ENCODE measurements at regions not wholly inside any gene's neighbourhood (a gene's known extent, or its start where the extent isn't known, plus 50 kb on each side); places are given as distances from the start of the nearest gene placed in this dataset.

DNA sequence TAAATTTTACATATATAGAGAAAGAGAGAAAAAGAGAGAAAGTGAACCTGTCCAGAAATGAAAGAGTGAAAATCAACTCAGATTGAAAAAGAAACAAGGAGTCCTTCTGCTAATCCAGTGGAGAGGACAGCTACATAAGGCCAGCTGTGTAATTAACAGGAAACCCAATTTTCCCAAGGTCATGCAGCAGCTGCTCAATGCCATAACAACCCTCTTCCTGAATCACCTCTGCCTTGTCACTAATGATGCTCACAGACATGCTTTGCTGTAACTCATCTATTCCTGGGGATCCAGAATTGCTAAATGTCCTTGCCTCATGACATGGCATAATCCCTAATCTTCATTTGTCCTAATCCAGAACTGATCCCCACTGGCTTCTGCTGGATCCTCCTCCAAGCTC is 288.6 kb downstream of the NEBL start:
- POLR2A ChIA-PET, result no interaction called here
- CTCF ChIA-PET (ENCODE audit: unreplicated experiment), result no interaction called here

GRCh38 chr10:20606985-20607384 is 290.1 kb downstream of the NEBL start:
- intact Hi-C loops (cut with micrococcal nuclease; ENCODE audit: unreplicated experiment), result no loop called here
- ChIA-PET POLR2A (no interaction called here), CTCF (ENCODE audit: unreplicated experiment) (no interaction called here)
- Histone ChIP-seq H3K79me2 (ENCODE audit: insufficient read depth, low read depth, low read length) (no peaks in the 10 kb centered on the region), H4K20me1 (ENCODE audit: insufficient read depth, low read length) (no peaks in the 10 kb centered on the region), H3K4me2 (ENCODE audit: low read length) (no peak overlapping the region), H3K4me1 (ENCODE audit: insufficient read depth, low read length, poor library complexity, severe bottlenecking) (no peaks in the 10 kb centered on the region), H3K4me3 (ENCODE audit: low read depth, low read length, poor library complexity, severe bottlenecking) (no peak overlapping the region), H2AFZ (ENCODE audit: low read length) (no peak overlapping the region), H3K9me3 (ENCODE audit: low read length) (no peaks in the 10 kb centered on the region), H3K9me2 (ENCODE audit: insufficient read depth, low read length) (no peaks in the 10 kb centered on the region), H3K36me3 (ENCODE audit: insufficient read depth, low read length) (no peaks in the 10 kb centered on the region), H3K27ac (ENCODE audit: low read depth, low read length, poor library complexity, severe bottlenecking) (no peak overlapping the region)
- DNase-seq (ENCODE audit: low spot score), result no peak
- no peak for TF ChIP-seq EZH2phosphoT487 (IDR thresholded peaks at IDR 0.05; ENCODE audit: borderline replicate concordance, low read depth, low read length)
- TF ChIP-seq, protein P1, sequence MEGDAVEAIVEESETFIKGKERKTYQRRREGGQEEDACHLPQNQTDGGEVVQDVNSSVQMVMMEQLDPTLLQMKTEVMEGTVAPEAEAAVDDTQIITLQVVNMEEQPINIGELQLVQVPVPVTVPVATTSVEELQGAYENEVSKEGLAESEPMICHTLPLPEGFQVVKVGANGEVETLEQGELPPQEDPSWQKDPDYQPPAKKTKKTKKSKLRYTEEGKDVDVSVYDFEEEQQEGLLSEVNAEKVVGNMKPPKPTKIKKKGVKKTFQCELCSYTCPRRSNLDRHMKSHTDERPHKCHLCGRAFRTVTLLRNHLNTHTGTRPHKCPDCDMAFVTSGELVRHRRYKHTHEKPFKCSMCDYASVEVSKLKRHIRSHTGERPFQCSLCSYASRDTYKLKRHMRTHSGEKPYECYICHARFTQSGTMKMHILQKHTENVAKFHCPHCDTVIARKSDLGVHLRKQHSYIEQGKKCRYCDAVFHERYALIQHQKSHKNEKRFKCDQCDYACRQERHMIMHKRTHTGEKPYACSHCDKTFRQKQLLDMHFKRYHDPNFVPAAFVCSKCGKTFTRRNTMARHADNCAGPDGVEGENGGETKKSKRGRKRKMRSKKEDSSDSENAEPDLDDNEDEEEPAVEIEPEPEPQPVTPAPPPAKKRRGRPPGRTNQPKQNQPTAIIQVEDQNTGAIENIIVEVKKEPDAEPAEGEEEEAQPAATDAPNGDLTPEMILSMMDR (conservative IDR thresholded peaks at IDR 0.05; ENCODE audit: low read length), result no peak
- BruUV-seq (replicated peaks), result no TSS peak

More for the DNA sequence above, 288.6 kb downstream of the NEBL start:
- no peaks in the 10 kb centered on the region for H3K9me2 ChIP-seq (ENCODE audit: insufficient read depth, low read length)
- intact Hi-C loops (cut with micrococcal nuclease; ENCODE audit: unreplicated experiment), result no loop called here
- no TSS peak for BruUV-seq (replicated peaks)
- no peak overlapping the region for H2AFZ ChIP-seq (ENCODE audit: low read length)
- TF ChIP-seq, protein P1 (conservative IDR thresholded peaks at IDR 0.05; ENCODE audit: low read length), result no peak
- no peak for TF ChIP-seq EZH2phosphoT487 (IDR thresholded peaks at IDR 0.05; ENCODE audit: borderline replicate concordance, low read depth, low read length)
- no peak overlapping the region for H3K4me2 ChIP-seq (ENCODE audit: low read length)
- H3K27ac ChIP-seq (ENCODE audit: low read depth, low read length, poor library complexity, severe bottlenecking), result no peak overlapping the region
- H3K9me3 ChIP-seq (ENCODE audit: low read length), result no peaks in the 10 kb centered on the region
- no peaks in the 10 kb centered on the region for H3K36me3 ChIP-seq (ENCODE audit: insufficient read depth, low read length)
- no peaks in the 10 kb centered on the region for H3K4me1 ChIP-seq (ENCODE audit: insufficient read depth, low read length, poor library complexity, severe bottlenecking)
- no peaks in the 10 kb centered on the region for H4K20me1 ChIP-seq (ENCODE audit: insufficient read depth, low read length)
- H3K4me3 ChIP-seq (ENCODE audit: low read depth, low read length, poor library complexity, severe bottlenecking), result no peak overlapping the region
- DNase-seq (ENCODE audit: low spot score), result no peak
- H3K79me2 ChIP-seq (ENCODE audit: insufficient read depth, low read depth, low read length), result no peaks in the 10 kb centered on the region

DNA sequence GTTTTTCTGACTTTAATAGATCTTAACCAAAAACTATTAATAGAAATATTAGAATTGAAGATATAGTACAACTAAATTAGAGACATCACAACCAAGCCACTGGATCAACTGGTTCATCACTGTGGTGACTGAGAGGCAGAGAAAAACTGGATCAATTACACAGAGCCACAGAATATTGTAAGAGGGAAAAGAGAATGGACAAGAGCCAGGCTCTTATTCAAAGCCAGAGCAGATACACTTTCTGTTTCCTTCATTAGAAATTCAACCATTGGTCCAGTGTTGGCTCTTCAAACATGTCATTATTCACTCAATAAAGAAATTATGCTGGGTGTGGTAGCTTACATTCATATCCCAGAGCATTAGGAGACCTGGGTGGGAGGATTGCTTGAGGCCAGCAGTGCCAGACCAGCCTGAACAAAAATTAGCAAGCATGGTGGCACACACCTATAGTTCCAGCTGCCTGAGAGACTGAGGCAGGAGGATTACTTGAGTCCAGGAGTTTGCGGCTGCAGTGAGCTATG is 295.1 kb downstream of the NEBL start:
- H3K9me3 ChIP-seq (ENCODE audit: low read length), result no peaks in the 10 kb centered on the region
- intact Hi-C loops (cut with micrococcal nuclease; ENCODE audit: unreplicated experiment), result no loop called here
- no peak overlapping the region for H3K27ac ChIP-seq (ENCODE audit: low read depth, low read length, poor library complexity, severe bottlenecking)
- no peaks in the 10 kb centered on the region for H3K36me3 ChIP-seq (ENCODE audit: insufficient read depth, low read length)
- no peak overlapping the region for H3K4me2 ChIP-seq (ENCODE audit: low read length)
- BruUV-seq (replicated peaks), result no TSS peak
- H4K20me1 ChIP-seq (ENCODE audit: insufficient read depth, low read length), result no peaks in the 10 kb centered on the region
- no peak for DNase-seq (ENCODE audit: low spot score)
- no peaks in the 10 kb centered on the region for H3K79me2 ChIP-seq (ENCODE audit: insufficient read depth, low read depth, low read length)
- H2AFZ ChIP-seq (ENCODE audit: low read length), result no peak overlapping the region
- H3K4me3 ChIP-seq (ENCODE audit: low read depth, low read length, poor library complexity, severe bottlenecking), result no peak overlapping the region
- H3K4me1 ChIP-seq (ENCODE audit: insufficient read depth, low read length, poor library complexity, severe bottlenecking), result no peaks in the 10 kb centered on the region
- POLR2A ChIA-PET, result no interaction called here
- no peaks in the 10 kb centered on the region for H3K9me2 ChIP-seq (ENCODE audit: insufficient read depth, low read length)
- no peak for TF ChIP-seq EZH2phosphoT487 (IDR thresholded peaks at IDR 0.05; ENCODE audit: borderline replicate concordance, low read depth, low read length)
- CTCF ChIA-PET (ENCODE audit: unreplicated experiment), result no interaction called here
